ENCODE measurements at regions not wholly inside any gene's neighbourhood (a gene's known extent, or its start where the extent isn't known, plus 50 kb on each side); places are given as distances from the start of the nearest gene placed in this dataset.

GRCh38 chr14:39491134-39491571 lies 58.9 kb upstream of the FBXO33 start:
- DNase-seq (ENCODE audit: low read depth) = peak; percentile 36
- no peak overlapping the region for H3K4me3 ChIP-seq (ENCODE audit: low read depth, low read length)
- peak; percentile 14 for TF ChIP-seq CTCF (IDR thresholded peaks at IDR 0.05; ENCODE audit: insufficient read depth, low read depth, low read length, missing control alignments)

- DNase-seq (ENCODE audit: low read depth) = no peak
- no peak for TF ChIP-seq CTCF (IDR thresholded peaks at IDR 0.05; ENCODE audit: insufficient read depth, low read depth, low read length, missing control alignments)
- H3K4me3 ChIP-seq (ENCODE audit: low read depth, low read length) = no peak overlapping the region
Measured at GRCh38 chr14:39488600-39488999, 56.4 kb upstream of the FBXO33 start.

- DNase-seq (ENCODE audit: low read depth) = no peak
- no peak overlapping the region for H3K4me3 ChIP-seq (ENCODE audit: low read depth, low read length)
- no peak for TF ChIP-seq CTCF (IDR thresholded peaks at IDR 0.05; ENCODE audit: insufficient read depth, low read depth, low read length, missing control alignments)
Measured at GRCh38 chr14:39483682-39484081, 51.4 kb upstream of the FBXO33 start.

All from GM12865 (cell line).